Mesendoderm (in vitro differentiated cells): ENCODE measurements at regions not wholly inside any gene's neighbourhood (a gene's known extent, or its start where the extent isn't known, plus 50 kb on each side); places are given as distances from the start of the nearest gene placed in this dataset.

Experiments
- DNase-seq: peaks from one replicate; pipeline ENCODE4 v3.0.0; 2013
- H2AK5ac ChIP-seq: 2 replicates; pipeline ENCODE4 v1.6.1; 2013; ENCODE audit warnings: low read length, inconsistent platforms
- H2BK120ac ChIP-seq: 2 replicates; pipeline ENCODE4 v1.6.1; 2013; ENCODE audit warnings: low read depth, mild to moderate bottlenecking, low read length, moderate library complexity, mixed read lengths
- H2BK15ac ChIP-seq: replicated peaks from 2 replicates; pipeline ENCODE4 v1.6.1; 2013; ENCODE audit warnings: low read depth, mild to moderate bottlenecking, moderate library complexity
- H2BK5ac ChIP-seq: 2 replicates; pipeline ENCODE4 v1.6.1; 2013; ENCODE audit warnings: low read length, inconsistent platforms
- H3K18ac ChIP-seq: 2 replicates; pipeline ENCODE4 v1.6.1; 2013; ENCODE audit warnings: mild to moderate bottlenecking, low read length, mixed read lengths
- H3K23ac ChIP-seq: one replicate; pipeline ENCODE4 v1.6.1; 2013; ENCODE audit warnings: low read length
- H3K27ac ChIP-seq: 2 replicates; pipeline ENCODE4 v1.5.1; 2013; ENCODE audit warnings: low read depth, mild to moderate bottlenecking, inconsistent platforms, low read length, moderate library complexity
- H3K27me3 ChIP-seq: 2 replicates; pipeline ENCODE4 v1.6.1; 2013; ENCODE audit warnings: low read length, control low read depth, mild to moderate bottlenecking, inconsistent platforms; ENCODE audit not compliant: insufficient read depth, poor library complexity
- H3K36me3 ChIP-seq: 2 replicates; pipeline ENCODE4 v1.6.1; 2013; ENCODE audit warnings: low read length, inconsistent platforms; ENCODE audit not compliant: control insufficient read depth, insufficient read depth
- H3K4ac ChIP-seq: one replicate; pipeline ENCODE4 v1.6.1; 2013; ENCODE audit warnings: low read depth, mild to moderate bottlenecking, low read length, moderate library complexity
- H3K4me1 ChIP-seq: 2 replicates; pipeline ENCODE4 v1.6.1; 2013; ENCODE audit warnings: low read depth, low read length, inconsistent platforms; ENCODE audit not compliant: control insufficient read depth
- H3K4me2 ChIP-seq: 2 replicates; pipeline ENCODE4 v1.6.1; 2013; ENCODE audit warnings: low read length
- H3K4me3 ChIP-seq: 2 replicates; pipeline ENCODE4 v1.5.1; 2013; ENCODE audit warnings: mild to moderate bottlenecking, low read length
- H3K56ac ChIP-seq: one replicate; pipeline ENCODE4 v1.6.1; 2013; ENCODE audit warnings: low read length
- H3K79me1 ChIP-seq: 2 replicates; pipeline ENCODE4 v1.6.1; 2013; ENCODE audit warnings: low read length, inconsistent platforms
- H3K79me2 ChIP-seq: 2 replicates; pipeline ENCODE4 v1.6.1; 2013; ENCODE audit warnings: mild to moderate bottlenecking, low read length; ENCODE audit not compliant: control insufficient read depth, insufficient read depth
- H3K9ac ChIP-seq: 2 replicates; pipeline ENCODE4 v1.6.1; 2013; ENCODE audit warnings: low read length, inconsistent platforms
- H4K5ac ChIP-seq: one replicate; pipeline ENCODE4 v1.6.1; 2013; ENCODE audit warnings: low read length
- H4K8ac ChIP-seq: one replicate; pipeline ENCODE4 v1.6.1; 2013; ENCODE audit warnings: low read depth, mild to moderate bottlenecking, control low read depth, low read length, moderate library complexity
- WGBS: extraction: QIAGEN DNeasy Blood & Tissue Kit; methylation state at CpG from one replicate; pipeline ENCODE4 v1.1.7; 2013; ENCODE audit warnings: low lambda C conversion rate, missing lambda C conversion rate; ENCODE audit not compliant: insufficient coverage; ENCODE audit errors: extremely low coverage; 5-methylcytosine and 5-hydroxymethylcytosine counted together

DNA sequence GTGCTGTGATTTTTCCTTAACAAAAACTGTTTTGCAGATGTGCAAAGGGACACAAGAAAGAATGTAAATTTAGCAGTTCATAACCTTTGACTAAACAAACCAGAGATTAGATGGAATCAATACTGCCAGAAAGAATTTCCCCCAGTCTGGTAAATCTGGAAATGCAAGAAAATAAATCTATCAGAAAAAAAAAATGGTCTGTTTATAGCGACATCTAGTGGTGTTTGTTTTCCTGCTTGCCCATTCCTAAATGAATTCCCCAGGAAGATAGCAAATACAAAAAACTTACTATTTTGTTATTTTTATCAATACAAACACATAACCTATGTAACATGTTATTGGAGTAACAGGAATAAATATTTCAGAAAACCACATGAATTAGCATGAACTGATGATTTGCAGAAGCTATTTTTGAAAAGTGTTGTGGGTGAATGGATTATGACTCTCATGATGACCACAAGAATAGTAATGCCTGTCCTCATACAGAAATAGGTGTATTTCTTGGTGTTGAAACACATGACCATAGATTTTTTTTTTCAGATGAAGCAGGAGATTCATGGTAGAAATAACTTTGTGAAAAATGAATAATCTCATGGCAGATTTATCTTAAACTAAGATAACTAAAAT lies 1703.8 kb downstream of the MAT2B start:
- peak; percentile 46 for DNase-seq
- Histone ChIP-seq H3K23ac (no peak overlapping the region), H3K18ac (no peak overlapping the region), H3K4me1 (peaks cover 4% of the 10 kb centered on the region), H3K27me3 (no peaks in the 10 kb centered on the region), H2BK15ac (no peak overlapping the region), H3K4me2 (no peak overlapping the region), H3K4me3 (no peak overlapping the region), H3K27ac (no peak overlapping the region), H2BK5ac (no peak overlapping the region), H4K8ac (no peak overlapping the region), H4K5ac (no peak overlapping the region), H3K79me1 (no peaks in the 10 kb centered on the region), H3K56ac (no peak overlapping the region), H2AK5ac (no peak overlapping the region), H2BK120ac (no peak overlapping the region), H3K79me2 (no peaks in the 10 kb centered on the region), H3K9ac (no peak overlapping the region), H3K36me3 (no peaks in the 10 kb centered on the region), H3K4ac (no peak overlapping the region)
- WGBS = no CpG with 5 or more reads among the region's 1 CpG

DNA sequence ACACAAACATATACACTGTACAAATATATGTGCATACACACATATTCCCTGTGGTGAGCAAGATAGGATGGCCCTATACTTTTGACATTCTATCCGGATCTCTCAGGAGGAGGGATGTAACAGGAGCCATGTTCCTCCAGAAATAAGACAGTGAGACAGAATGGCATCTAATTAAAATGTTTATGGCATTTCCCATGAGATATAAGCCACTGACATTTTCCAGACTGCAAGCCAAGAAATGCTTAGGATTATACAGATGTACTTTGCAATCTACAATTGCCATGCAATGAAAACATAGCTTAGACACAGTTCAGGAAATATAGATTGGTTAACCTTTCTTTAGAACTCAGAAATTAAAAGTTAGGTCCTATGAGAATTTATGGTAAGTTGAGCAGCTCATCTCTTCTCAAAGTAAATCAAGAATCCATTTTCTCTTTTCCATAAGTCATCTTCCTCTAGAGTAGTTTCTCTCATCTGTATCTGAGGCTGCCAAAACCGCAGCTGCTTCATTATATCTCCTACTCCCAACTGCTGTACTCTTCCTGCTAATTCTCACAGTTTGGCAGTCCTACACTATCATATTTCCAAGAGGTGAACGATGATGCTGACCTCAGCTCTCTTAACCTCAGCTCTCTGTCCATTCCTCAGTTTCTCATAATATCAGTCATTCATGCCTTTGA lies 1719.1 kb downstream of the MAT2B start:
- no peak overlapping the region for H3K9ac ChIP-seq
- H3K27ac ChIP-seq = no peak overlapping the region
- no peak overlapping the region for H4K5ac ChIP-seq
- H3K79me2 ChIP-seq = no peaks in the 10 kb centered on the region
- no peak overlapping the region for H3K4ac ChIP-seq
- H3K4me2 ChIP-seq = no peak overlapping the region
- WGBS = no CpG with 5 or more reads among the region's 3 CpGs
- H3K18ac ChIP-seq = no peak overlapping the region
- H3K56ac ChIP-seq = no peak overlapping the region
- no peak for DNase-seq
- no peaks in the 10 kb centered on the region for H3K79me1 ChIP-seq
- H3K36me3 ChIP-seq = no peaks in the 10 kb centered on the region
- H3K4me3 ChIP-seq = no peak overlapping the region
- H2AK5ac ChIP-seq = no peak overlapping the region
- no peak overlapping the region for H3K23ac ChIP-seq
- H2BK5ac ChIP-seq = no peak overlapping the region
- no peak overlapping the region for H2BK15ac ChIP-seq
- no peak overlapping the region for H4K8ac ChIP-seq
- no peaks in the 10 kb centered on the region for H3K4me1 ChIP-seq
- no peak overlapping the region for H2BK120ac ChIP-seq
- no peaks in the 10 kb centered on the region for H3K27me3 ChIP-seq

DNA sequence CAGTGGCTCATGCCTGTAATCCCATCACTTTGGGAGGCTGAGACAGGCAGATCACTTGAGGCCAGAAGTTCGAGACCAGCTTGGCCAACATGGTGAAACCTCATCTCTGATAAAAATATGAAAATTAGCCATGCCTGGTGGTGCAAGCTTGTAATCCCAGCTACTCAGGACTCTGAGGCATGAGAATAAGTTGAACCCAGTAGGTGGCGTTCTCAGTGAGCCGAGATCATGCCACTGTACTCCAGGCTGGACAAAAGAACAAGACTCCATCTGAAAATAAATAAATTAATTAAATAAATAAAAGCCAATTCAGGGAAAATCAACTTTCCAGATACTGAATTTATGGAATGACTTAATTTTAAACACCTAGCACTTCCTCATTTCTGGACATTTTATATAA lies 1722.1 kb downstream of the MAT2B start:
- H3K4me2 ChIP-seq = no peak overlapping the region
- H4K8ac ChIP-seq = no peak overlapping the region
- no peak overlapping the region for H2BK120ac ChIP-seq
- H3K23ac ChIP-seq = no peak overlapping the region
- H2BK15ac ChIP-seq = no peak overlapping the region
- no peaks in the 10 kb centered on the region for H3K27me3 ChIP-seq
- DNase-seq = peak; percentile 13
- H3K79me2 ChIP-seq = no peaks in the 10 kb centered on the region
- no peak overlapping the region for H3K4me3 ChIP-seq
- no CpG with 5 or more reads among the region's 3 CpGs for WGBS
- no peak overlapping the region for H2AK5ac ChIP-seq
- H3K79me1 ChIP-seq = no peaks in the 10 kb centered on the region
- H3K18ac ChIP-seq = no peak overlapping the region
- no peak overlapping the region for H3K27ac ChIP-seq
- no peak overlapping the region for H4K5ac ChIP-seq
- H3K36me3 ChIP-seq = no peaks in the 10 kb centered on the region
- H3K4me1 ChIP-seq = no peaks in the 10 kb centered on the region
- H3K9ac ChIP-seq = no peak overlapping the region
- no peak overlapping the region for H3K56ac ChIP-seq
- no peak overlapping the region for H2BK5ac ChIP-seq
- no peak overlapping the region for H3K4ac ChIP-seq

DNA sequence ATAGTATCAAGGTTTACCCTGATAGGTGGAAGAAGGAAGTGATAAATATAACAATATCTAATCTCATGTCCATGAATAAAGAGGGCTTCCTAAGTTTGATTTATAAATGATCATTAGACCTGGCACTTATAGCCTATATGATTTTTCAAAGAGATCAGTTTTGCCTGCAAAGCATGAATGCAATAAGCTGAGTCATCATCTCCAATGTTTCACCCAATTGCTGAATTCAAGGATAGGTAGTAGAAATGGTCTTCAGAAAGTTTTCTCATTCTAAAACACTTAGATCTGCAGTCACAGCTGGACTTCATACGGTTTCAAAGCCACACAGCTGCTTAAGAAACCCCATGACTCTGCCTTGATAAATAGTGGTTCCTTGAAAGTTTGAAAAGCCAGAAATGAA lies 1722.8 kb downstream of the MAT2B start:
- Histone ChIP-seq H2AK5ac (no peak overlapping the region), H3K4me2 (no peak overlapping the region), H3K4ac (no peak overlapping the region), H3K23ac (no peak overlapping the region), H3K18ac (no peak overlapping the region), H3K4me1 (no peaks in the 10 kb centered on the region), H3K56ac (no peak overlapping the region), H3K27ac (no peak overlapping the region), H3K27me3 (no peaks in the 10 kb centered on the region), H2BK120ac (no peak overlapping the region), H2BK15ac (no peak overlapping the region), H3K79me2 (no peaks in the 10 kb centered on the region), H3K9ac (no peak overlapping the region), H4K8ac (no peak overlapping the region), H3K4me3 (no peak overlapping the region), H3K36me3 (no peaks in the 10 kb centered on the region), H4K5ac (no peak overlapping the region), H3K79me1 (no peaks in the 10 kb centered on the region), H2BK5ac (no peak overlapping the region)
- WGBS = no CpG with 5 or more reads among the region's 1 CpG
- no peak for DNase-seq

DNA sequence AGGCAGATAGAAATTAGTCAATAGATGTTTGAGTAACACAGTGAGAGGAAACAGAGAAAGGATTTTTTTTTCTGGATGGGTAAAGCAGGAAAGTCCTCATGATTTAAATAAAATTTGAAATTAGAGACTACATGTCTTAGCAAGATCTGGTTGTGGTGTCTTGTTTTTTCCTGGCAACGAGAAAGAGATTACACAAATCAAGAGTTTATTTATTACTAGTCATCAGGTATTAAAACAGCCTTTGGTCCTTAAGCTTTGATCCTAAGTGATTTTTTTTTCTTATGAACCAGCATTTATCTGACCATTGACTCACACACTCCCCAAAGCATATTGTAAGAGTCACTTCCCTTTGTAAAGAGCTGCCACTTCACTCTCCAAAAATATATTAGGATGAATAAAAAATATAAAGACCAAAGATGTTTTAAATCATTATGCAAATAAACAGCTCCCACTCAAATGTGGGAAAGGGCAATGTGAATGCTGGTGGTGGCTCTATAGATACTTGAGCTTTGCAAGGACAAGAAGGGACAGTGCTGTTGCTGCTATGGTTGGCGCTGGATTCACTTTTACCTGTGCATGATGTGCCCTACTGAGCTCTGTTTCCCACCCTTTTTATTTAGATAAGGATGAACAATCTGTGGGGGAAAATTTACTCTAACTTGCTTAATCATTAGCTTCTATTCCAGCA lies 1726.5 kb downstream of the MAT2B start:
- H3K4me2 ChIP-seq = no peak overlapping the region

More for the DNA sequence above, 1726.5 kb downstream of the MAT2B start:
- Histone ChIP-seq H3K79me2 (no peaks in the 10 kb centered on the region), H3K27me3 (no peaks in the 10 kb centered on the region), H3K18ac (no peak overlapping the region), H2BK5ac (no peak overlapping the region), H2BK15ac (no peak overlapping the region), H3K4me3 (no peak overlapping the region), H3K56ac (no peak overlapping the region), H3K79me1 (no peaks in the 10 kb centered on the region), H3K4me1 (no peaks in the 10 kb centered on the region), H3K23ac (no peak overlapping the region), H2BK120ac (no peak overlapping the region), H4K5ac (no peak overlapping the region), H3K4ac (no peak overlapping the region), H3K27ac (no peak overlapping the region), H3K9ac (no peak overlapping the region), H3K36me3 (no peaks in the 10 kb centered on the region), H2AK5ac (no peak overlapping the region), H4K8ac (no peak overlapping the region)
- no CpG with 5 or more reads among the region's 2 CpGs for WGBS
- DNase-seq = no peak
